H1 (cell line): ENCODE measurements at regions not wholly inside any gene's neighbourhood (a gene's known extent, or its start where the extent isn't known, plus 50 kb on each side); places are given as distances from the start of the nearest gene placed in this dataset.

Source experiments
- CEBPB ChIP-seq: IDR thresholded peaks from 2 replicates; pipeline ENCODE4 v1.6.1; 2012; ENCODE audit warnings: low read depth, low read length
- POU5F1 ChIP-seq: IDR thresholded peaks from 2 replicates; pipeline ENCODE4 v1.6.1; 2011; ENCODE audit warnings: low read depth, mild to moderate bottlenecking, low read length, moderate library complexity
- RFX5 ChIP-seq: IDR thresholded peaks from 2 replicates; pipeline ENCODE4 v1.6.1; 2011; ENCODE audit warnings: low read depth, low read length, improper control_type of control experiment, borderline replicate concordance
- TAF1 ChIP-seq: IDR thresholded peaks from 2 replicates; pipeline ENCODE4 v1.6.1; 2011; ENCODE audit warnings: mild to moderate bottlenecking, low read depth, low read length
- TEAD4 ChIP-seq: IDR thresholded peaks from 2 replicates; pipeline ENCODE4 v1.6.1; 2012; ENCODE audit warnings: low read depth, low read length, inconsistent platforms, mixed read lengths
- TF ChIP-seq, protein P1 (sequence below): IDR thresholded peaks from 2 replicates; pipeline ENCODE4 v1.6.1; 2011; ENCODE audit warnings: low read depth, mild to moderate bottlenecking, low read length; ENCODE audit not compliant: insufficient read depth
- TF ChIP-seq, protein P2 (sequence below): fragments of 300-600 bp; sonication (generic); IDR thresholded peaks from 2 replicates; pipeline ENCODE4 v1.7.1; 2012; ENCODE audit warnings: low read length, moderate library complexity, mild to moderate bottlenecking, inconsistent platforms; ENCODE audit not compliant: insufficient replicate concordance
- TF ChIP-seq, protein P3 (sequence below), 3 experiments: IDR thresholded peaks; 1 replicate in 2 of 3; 2 replicates in 1 of 3; pipeline versions ENCODE4 v1.5.1 to v1.6.1; 2011; ENCODE audit warnings: low read length in 3 of 3, mild to moderate bottlenecking in 3 of 3, inconsistent platforms in 2 of 3, low read depth in 1 of 3, moderate library complexity in 1 of 3; ENCODE audit not compliant: insufficient read depth in 1 of 3; ENCODE audit errors: control extremely low read depth in 1 of 3

DNA sequence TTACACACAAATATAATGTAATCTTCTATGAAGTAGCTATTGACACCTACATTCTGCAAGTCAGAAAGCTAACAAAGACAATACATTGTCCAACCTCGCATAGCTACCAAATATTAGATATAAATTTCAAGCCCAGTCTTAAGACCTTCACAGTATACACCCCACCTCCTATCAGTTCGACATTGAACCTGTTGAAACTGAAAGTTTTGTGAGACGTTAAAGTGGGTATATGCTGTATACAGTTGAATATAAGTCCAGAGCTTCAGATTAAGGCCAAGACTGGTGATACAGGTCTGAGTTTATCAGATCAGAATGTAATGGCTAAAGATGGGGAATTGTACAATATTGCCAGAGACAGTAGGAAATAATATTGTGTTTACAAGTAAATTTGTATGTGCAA lies 489.3 kb upstream of the RORB start:
- TF ChIP-seq TAF1 (no peak), POU5F1 (no peak), TEAD4 (no peak), RFX5 (no peak), CEBPB (no peak)
- TF ChIP-seq, protein P1, sequence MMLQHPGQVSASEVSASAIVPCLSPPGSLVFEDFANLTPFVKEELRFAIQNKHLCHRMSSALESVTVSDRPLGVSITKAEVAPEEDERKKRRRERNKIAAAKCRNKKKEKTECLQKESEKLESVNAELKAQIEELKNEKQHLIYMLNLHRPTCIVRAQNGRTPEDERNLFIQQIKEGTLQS, result no peak
- TF ChIP-seq, protein P2, sequence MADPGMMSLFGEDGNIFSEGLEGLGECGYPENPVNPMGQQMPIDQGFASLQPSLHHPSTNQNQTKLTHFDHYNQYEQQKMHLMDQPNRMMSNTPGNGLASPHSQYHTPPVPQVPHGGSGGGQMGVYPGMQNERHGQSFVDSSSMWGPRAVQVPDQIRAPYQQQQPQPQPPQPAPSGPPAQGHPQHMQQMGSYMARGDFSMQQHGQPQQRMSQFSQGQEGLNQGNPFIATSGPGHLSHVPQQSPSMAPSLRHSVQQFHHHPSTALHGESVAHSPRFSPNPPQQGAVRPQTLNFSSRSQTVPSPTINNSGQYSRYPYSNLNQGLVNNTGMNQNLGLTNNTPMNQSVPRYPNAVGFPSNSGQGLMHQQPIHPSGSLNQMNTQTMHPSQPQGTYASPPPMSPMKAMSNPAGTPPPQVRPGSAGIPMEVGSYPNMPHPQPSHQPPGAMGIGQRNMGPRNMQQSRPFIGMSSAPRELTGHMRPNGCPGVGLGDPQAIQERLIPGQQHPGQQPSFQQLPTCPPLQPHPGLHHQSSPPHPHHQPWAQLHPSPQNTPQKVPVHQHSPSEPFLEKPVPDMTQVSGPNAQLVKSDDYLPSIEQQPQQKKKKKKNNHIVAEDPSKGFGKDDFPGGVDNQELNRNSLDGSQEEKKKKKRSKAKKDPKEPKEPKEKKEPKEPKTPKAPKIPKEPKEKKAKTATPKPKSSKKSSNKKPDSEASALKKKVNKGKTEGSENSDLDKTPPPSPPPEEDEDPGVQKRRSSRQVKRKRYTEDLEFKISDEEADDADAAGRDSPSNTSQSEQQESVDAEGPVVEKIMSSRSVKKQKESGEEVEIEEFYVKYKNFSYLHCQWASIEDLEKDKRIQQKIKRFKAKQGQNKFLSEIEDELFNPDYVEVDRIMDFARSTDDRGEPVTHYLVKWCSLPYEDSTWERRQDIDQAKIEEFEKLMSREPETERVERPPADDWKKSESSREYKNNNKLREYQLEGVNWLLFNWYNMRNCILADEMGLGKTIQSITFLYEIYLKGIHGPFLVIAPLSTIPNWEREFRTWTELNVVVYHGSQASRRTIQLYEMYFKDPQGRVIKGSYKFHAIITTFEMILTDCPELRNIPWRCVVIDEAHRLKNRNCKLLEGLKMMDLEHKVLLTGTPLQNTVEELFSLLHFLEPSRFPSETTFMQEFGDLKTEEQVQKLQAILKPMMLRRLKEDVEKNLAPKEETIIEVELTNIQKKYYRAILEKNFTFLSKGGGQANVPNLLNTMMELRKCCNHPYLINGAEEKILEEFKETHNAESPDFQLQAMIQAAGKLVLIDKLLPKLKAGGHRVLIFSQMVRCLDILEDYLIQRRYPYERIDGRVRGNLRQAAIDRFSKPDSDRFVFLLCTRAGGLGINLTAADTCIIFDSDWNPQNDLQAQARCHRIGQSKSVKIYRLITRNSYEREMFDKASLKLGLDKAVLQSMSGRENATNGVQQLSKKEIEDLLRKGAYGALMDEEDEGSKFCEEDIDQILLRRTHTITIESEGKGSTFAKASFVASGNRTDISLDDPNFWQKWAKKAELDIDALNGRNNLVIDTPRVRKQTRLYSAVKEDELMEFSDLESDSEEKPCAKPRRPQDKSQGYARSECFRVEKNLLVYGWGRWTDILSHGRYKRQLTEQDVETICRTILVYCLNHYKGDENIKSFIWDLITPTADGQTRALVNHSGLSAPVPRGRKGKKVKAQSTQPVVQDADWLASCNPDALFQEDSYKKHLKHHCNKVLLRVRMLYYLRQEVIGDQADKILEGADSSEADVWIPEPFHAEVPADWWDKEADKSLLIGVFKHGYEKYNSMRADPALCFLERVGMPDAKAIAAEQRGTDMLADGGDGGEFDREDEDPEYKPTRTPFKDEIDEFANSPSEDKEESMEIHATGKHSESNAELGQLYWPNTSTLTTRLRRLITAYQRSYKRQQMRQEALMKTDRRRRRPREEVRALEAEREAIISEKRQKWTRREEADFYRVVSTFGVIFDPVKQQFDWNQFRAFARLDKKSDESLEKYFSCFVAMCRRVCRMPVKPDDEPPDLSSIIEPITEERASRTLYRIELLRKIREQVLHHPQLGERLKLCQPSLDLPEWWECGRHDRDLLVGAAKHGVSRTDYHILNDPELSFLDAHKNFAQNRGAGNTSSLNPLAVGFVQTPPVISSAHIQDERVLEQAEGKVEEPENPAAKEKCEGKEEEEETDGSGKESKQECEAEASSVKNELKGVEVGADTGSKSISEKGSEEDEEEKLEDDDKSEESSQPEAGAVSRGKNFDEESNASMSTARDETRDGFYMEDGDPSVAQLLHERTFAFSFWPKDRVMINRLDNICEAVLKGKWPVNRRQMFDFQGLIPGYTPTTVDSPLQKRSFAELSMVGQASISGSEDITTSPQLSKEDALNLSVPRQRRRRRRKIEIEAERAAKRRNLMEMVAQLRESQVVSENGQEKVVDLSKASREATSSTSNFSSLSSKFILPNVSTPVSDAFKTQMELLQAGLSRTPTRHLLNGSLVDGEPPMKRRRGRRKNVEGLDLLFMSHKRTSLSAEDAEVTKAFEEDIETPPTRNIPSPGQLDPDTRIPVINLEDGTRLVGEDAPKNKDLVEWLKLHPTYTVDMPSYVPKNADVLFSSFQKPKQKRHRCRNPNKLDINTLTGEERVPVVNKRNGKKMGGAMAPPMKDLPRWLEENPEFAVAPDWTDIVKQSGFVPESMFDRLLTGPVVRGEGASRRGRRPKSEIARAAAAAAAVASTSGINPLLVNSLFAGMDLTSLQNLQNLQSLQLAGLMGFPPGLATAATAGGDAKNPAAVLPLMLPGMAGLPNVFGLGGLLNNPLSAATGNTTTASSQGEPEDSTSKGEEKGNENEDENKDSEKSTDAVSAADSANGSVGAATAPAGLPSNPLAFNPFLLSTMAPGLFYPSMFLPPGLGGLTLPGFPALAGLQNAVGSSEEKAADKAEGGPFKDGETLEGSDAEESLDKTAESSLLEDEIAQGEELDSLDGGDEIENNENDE, result no peak
- TF ChIP-seq, protein P3, sequence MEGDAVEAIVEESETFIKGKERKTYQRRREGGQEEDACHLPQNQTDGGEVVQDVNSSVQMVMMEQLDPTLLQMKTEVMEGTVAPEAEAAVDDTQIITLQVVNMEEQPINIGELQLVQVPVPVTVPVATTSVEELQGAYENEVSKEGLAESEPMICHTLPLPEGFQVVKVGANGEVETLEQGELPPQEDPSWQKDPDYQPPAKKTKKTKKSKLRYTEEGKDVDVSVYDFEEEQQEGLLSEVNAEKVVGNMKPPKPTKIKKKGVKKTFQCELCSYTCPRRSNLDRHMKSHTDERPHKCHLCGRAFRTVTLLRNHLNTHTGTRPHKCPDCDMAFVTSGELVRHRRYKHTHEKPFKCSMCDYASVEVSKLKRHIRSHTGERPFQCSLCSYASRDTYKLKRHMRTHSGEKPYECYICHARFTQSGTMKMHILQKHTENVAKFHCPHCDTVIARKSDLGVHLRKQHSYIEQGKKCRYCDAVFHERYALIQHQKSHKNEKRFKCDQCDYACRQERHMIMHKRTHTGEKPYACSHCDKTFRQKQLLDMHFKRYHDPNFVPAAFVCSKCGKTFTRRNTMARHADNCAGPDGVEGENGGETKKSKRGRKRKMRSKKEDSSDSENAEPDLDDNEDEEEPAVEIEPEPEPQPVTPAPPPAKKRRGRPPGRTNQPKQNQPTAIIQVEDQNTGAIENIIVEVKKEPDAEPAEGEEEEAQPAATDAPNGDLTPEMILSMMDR (IDR thresholded peaks at IDR 0.05; ENCODE audit: control extremely low read depth in 1 of 3, insufficient read depth in 1 of 3, low read depth in 1 of 3, low read length in 3 of 3), result no peak
